HepG2 (cell line): ENCODE measurements at regions not wholly inside any gene's neighbourhood (a gene's known extent, or its start where the extent isn't known, plus 50 kb on each side); places are given as distances from the start of the nearest gene placed in this dataset.

ENCODE experiments used
- ATAC-seq: fragments of 200-7000 bp; cut with Tn5 transposase; 3 replicates; pipeline ENCODE4 v1.9.1; 2020; ENCODE audit warnings: mild to moderate bottlenecking, moderate library complexity
- BruUV-seq: library from RNA; stranded (reverse); fragments of 400-500 nt; replicated peaks from 2 replicates; lab custom pipeline; 2021; lab: Mats Ljungman, UMichigan
- CTCF ChIA-PET: fragments of 300-600 bp; formaldehyde crosslinking; extraction: SDS; loops from one replicate; lab custom pipeline; 2021; ENCODE audit warnings: low total read pairs, inconsistent platforms, low intra/inter-chr PET ratio; lab: Yijun Ruan, JAX
- POLR2A ChIA-PET: fragments of 350-600 bp; sonication (Branson Sonifier 250); formaldehyde crosslinking; loops from one replicate; lab custom pipeline; 2020; ENCODE audit warnings: antibody characterized with exemption, inconsistent platforms; lab: Yijun Ruan, JAX
- DNase-seq: peaks from one replicate; pipeline ENCODE4 v3.0.0-alpha.2; 2015; ENCODE audit warnings: low spot score
- FAIRE-seq: peaks from 3 replicates; lab custom pipeline; 2011; peaks lifted over from hg19 to GRCh38; lab: Jason Lieb, UNC
- H2AFZ ChIP-seq: one replicate; pipeline ENCODE4 v1.6.1; 2011; ENCODE audit warnings: low read length, inconsistent platforms
- H3K27ac ChIP-seq: fragments of 300-600 bp; 3 replicates; pipeline ENCODE4 v1.8.0; 2011; ENCODE audit warnings: mixed run types, mild to moderate bottlenecking, mixed read lengths, low read length, inconsistent platforms; ENCODE audit not compliant: insufficient read depth; ENCODE audit errors: extremely low read length
- H3K27me3 ChIP-seq, 2 experiments: fragments of 200-600 bp in 1 of 2; 2 replicates in 1 of 2; 3 replicates in 1 of 2; pipeline versions ENCODE4 v1.6.0 to v1.8.0; 2011; ENCODE audit warnings: low read length in 2 of 2, mild to moderate bottlenecking in 2 of 2, moderate library complexity in 2 of 2, inconsistent platforms in 1 of 2; ENCODE audit not compliant: insufficient read depth in 2 of 2, control insufficient read depth in 1 of 2
- H3K36me3 ChIP-seq, 2 experiments: fragments of 200-600 bp in 1 of 2; replicated peaks in 1 of 2; 2 replicates in 1 of 2; 3 replicates in 1 of 2; pipeline versions ENCODE4 v1.5.1 to v1.8.0; 2011; ENCODE audit warnings: low read length in 2 of 2, inconsistent platforms in 1 of 2; ENCODE audit not compliant: insufficient read depth in 2 of 2, control insufficient read depth in 1 of 2
- H3K4me1 ChIP-seq: 2 replicates; pipeline ENCODE4 v1.5.1; 2012; ENCODE audit warnings: low read length, inconsistent platforms; ENCODE audit not compliant: insufficient read depth
- H3K4me2 ChIP-seq: 2 replicates; pipeline ENCODE4 v1.6.0; 2011; ENCODE audit warnings: low read depth, low read length, inconsistent platforms
- H3K4me3 ChIP-seq, 3 experiments: fragments of 200-600 bp in 1 of 3; sonication (generic), shearing (Covaris generic) in 1 of 3; replicated peaks in 1 of 3; 2 replicates each; pipeline ENCODE4 v1.5.1; 2011 to 2016; ENCODE audit warnings: low read length in 3 of 3, inconsistent platforms in 2 of 3, low read depth in 2 of 3, mild to moderate bottlenecking in 2 of 3, control low read depth in 1 of 3, mixed read lengths in 1 of 3; ENCODE audit not compliant: insufficient read depth in 1 of 3
- H3K79me2 ChIP-seq: one replicate; pipeline ENCODE4 v1.6.1; 2011; ENCODE audit warnings: low read length, inconsistent platforms; ENCODE audit not compliant: insufficient read depth
- H3K9ac ChIP-seq: 2 replicates; pipeline ENCODE4 v1.6.0; 2011; ENCODE audit warnings: mild to moderate bottlenecking, low read depth, low read length, inconsistent platforms; ENCODE audit not compliant: insufficient read depth
- H3K9me3 ChIP-seq: 2 replicates; pipeline ENCODE4 v1.5.1; 2012; ENCODE audit warnings: mild to moderate bottlenecking, low read length
- H4K20me1 ChIP-seq: 2 replicates; pipeline ENCODE4 v1.6.0; 2011; ENCODE audit warnings: inconsistent platforms, mild to moderate bottlenecking, low read length, moderate library complexity; ENCODE audit not compliant: insufficient read depth
- CEBPB ChIP-seq: IDR thresholded peaks from 2 replicates; pipeline ENCODE4 v1.6.1; 2011; ENCODE audit warnings: low read depth, low read length, improper control_type of control experiment, borderline replicate concordance
- LCORL ChIP-seq, 2 experiments: fragments of 450-650 bp in 1 of 2; sonication (generic) in 1 of 2; formaldehyde crosslinking in 1 of 2; IDR thresholded peaks; 2 replicates each; pipeline versions ENCODE4 v1.5.0 to v1.6.1; 2017 to 2020; ENCODE audit warnings: antibody characterized with exemption in 1 of 2, missing genetic modification reagents in 1 of 2
- MIER2 ChIP-seq: IDR thresholded peaks from 2 replicates; pipeline ENCODE4 v1.6.1; 2016; ENCODE audit warnings: missing biosample characterization, missing genetic modification reagents
- ZIK1 ChIP-seq: sonication (generic); formaldehyde crosslinking; IDR thresholded peaks from 2 replicates; pipeline ENCODE4 v1.5.0; 2020; ENCODE audit warnings: mild to moderate bottlenecking, low read depth, missing genetic modification reagents, borderline replicate concordance
- ZNF207 ChIP-seq: fragments of 450-650 bp; IDR thresholded peaks from 2 replicates; pipeline ENCODE4 v1.6.1; 2016; ENCODE audit warnings: antibody characterized with exemption, borderline replicate concordance
- ZNF232 ChIP-seq: sonication (generic); formaldehyde crosslinking; IDR thresholded peaks from 2 replicates; pipeline ENCODE4 v1.4.0; 2020; ENCODE audit warnings: missing genetic modification reagents, borderline replicate concordance
- ZNF329 ChIP-seq: sonication (generic); formaldehyde crosslinking; IDR thresholded peaks from 2 replicates; pipeline ENCODE4 v1.9.0; 2021; ENCODE audit warnings: low read depth, mild to moderate bottlenecking, missing genetic modification reagents
- ZNF614 ChIP-seq: IDR thresholded peaks from 2 replicates; pipeline ENCODE4 v1.6.1; 2018; ENCODE audit warnings: missing biosample characterization, missing genetic modification reagents, inconsistent platforms, borderline replicate concordance
- ZNF891 ChIP-seq: sonication (generic); formaldehyde crosslinking; IDR thresholded peaks from 2 replicates; pipeline ENCODE4 v1.5.0; 2020; ENCODE audit warnings: mild to moderate bottlenecking, missing genetic modification reagents
- WGBS: methylation state at CpG from one replicate; pipeline ENCODE4 v1.1.6; 2017; ENCODE audit warnings: low lambda C conversion rate; 5-methylcytosine and 5-hydroxymethylcytosine counted together
- in situ Hi-C: cut with HindIII; loops from 2 replicates; pipeline ENCODE4 v1.10.0; 2017; ENCODE audit warnings: low pct_unique_long_range_greater_than_20kb; ENCODE audit not compliant: extremely low pct_ligation_motif_present
- intact Hi-C: fragments of 100-400 bp; cut with micrococcal nuclease; formaldehyde crosslinking; loops from one replicate; pipeline ENCODE4 v1.10.0; 2022; ENCODE audit not compliant: unreplicated experiment

DNA sequence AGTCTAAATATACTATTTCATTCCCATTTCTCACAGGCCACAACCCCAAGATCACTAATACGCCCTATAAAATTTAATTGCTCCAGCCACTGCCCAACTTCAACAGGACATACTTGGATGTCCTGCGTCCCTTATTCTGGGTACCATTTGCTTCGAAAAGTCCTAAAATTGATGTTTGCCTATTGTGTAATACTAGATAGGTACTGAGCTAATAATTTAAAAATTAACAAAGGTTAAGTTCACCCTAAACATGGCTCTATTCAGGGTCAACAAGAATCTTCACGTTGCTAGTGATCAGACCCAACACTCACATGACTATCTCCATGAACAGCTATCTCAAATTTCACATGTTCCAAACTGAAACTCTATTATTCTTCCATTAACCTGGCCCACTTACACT is 296.4 kb upstream of the RND3 start:
- no peak for DNase-seq
- no peak overlapping the region for H3K4me2 ChIP-seq
- H3K27ac ChIP-seq, result no peak overlapping the region
- 10% methylated on average over 4 of the region's 4 CpGs for WGBS
- intact Hi-C loops (no loop called here), in situ Hi-C loops (no loop called here)
- no peak for FAIRE-seq
- no peak for TF ChIP-seq ZNF329 (CRISPR knock-in tag)
- TF ChIP-seq ZNF891 (CRISPR knock-in tag), result no peak
- peak; percentile 44; the same call in 1 of the 2 replicates for TF ChIP-seq CEBPB
- TF ChIP-seq ZNF614 (CRISPR knock-in tag), result no peak
- TF ChIP-seq ZIK1 (CRISPR knock-in tag), result no peak
- TF ChIP-seq LCORL (IDR thresholded peaks at IDR 0.05), result no peak
- TF ChIP-seq LCORL (CRISPR knock-in tag; IDR thresholded peaks at IDR 0.05), result no peak
- no peak for TF ChIP-seq MIER2 (CRISPR knock-in tag)
- POLR2A ChIA-PET, result no interaction called here
- H3K79me2 ChIP-seq, result no peaks in the 10 kb centered on the region
- no peaks in the 10 kb centered on the region for H4K20me1 ChIP-seq
- no TSS peak for BruUV-seq
- no peaks in the 10 kb centered on the region for H3K4me1 ChIP-seq
- no peaks in the 10 kb centered on the region for H3K27me3 ChIP-seq
- no peak for ATAC-seq
- no peaks in the 10 kb centered on the region for H3K36me3 ChIP-seq
- H2AFZ ChIP-seq, result no peak overlapping the region
- H3K9ac ChIP-seq, result no peak overlapping the region
- H3K9me3 ChIP-seq, result no peaks in the 10 kb centered on the region
- H3K4me3 ChIP-seq, result no peak overlapping the region
- CTCF ChIA-PET, result no interaction called here

DNA sequence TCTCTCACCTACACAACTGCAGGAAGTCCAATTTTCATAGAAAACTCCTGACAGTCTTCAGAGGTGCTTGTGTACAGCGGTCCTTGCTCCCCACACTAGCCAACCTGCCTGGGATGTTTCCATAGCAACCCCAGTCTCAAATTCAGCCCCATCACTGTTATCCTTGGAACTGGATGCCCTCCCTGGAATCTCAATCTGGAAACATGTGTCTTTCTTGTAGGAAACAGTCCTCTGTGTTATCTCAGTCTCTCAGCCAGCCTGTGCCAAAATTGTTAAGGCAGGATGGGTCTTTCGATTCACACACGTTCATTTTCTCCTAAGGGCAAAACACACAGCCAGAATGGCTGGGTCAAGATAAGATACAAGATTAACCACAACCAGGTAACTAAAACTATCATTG is 295.5 kb upstream of the RND3 start:
- in situ Hi-C loops, result no loop called here

More for the DNA sequence above, 295.5 kb upstream of the RND3 start:
- BruUV-seq, result no TSS peak
- H3K9ac ChIP-seq, result no peak overlapping the region
- POLR2A ChIA-PET, result no interaction called here
- no peaks in the 10 kb centered on the region for H4K20me1 ChIP-seq
- H3K4me3 ChIP-seq, result no peak overlapping the region
- H3K79me2 ChIP-seq, result no peaks in the 10 kb centered on the region
- H3K27ac ChIP-seq, result no peak overlapping the region
- no peaks in the 10 kb centered on the region for H3K4me1 ChIP-seq
- CTCF ChIA-PET, result no interaction called here
- FAIRE-seq (no peak), DNase-seq (no peak)
- no peaks in the 10 kb centered on the region for H3K36me3 ChIP-seq
- H3K27me3 ChIP-seq, result no peaks in the 10 kb centered on the region
- WGBS, result 2% methylated on average over 3 of the region's 3 CpGs
- H2AFZ ChIP-seq, result no peak overlapping the region
- no peak for TF ChIP-seq ZNF207
- TF ChIP-seq ZNF232 (CRISPR knock-in tag), result no peak
- TF ChIP-seq, all 625 proteins: peak for 0
- Histone ChIP-seq H3K9me3 (no peaks in the 10 kb centered on the region), H3K4me2 (no peak overlapping the region)
- intact Hi-C loops, result no loop called here
- ATAC-seq, result no peak
